GM19328 (cell line): ENCODE measurements at regions not wholly inside any gene's neighbourhood (a gene's known extent, or its start where the extent isn't known, plus 50 kb on each side); places are given as distances from the start of the nearest gene placed in this dataset.
"Not testable (repeated sequence)": the region's sequence is repeated elsewhere in the genome, so short reads cannot be mapped to it uniquely, and the experiment has no call there.

ENCODE experiments used
- ATAC-seq: cut with Tn5 transposase; IDR thresholded peaks from one replicate; pipeline ENCODE4 v1.9.1; 2021; ENCODE audit warnings: mild to moderate bottlenecking, moderate library complexity; ENCODE audit not compliant: unreplicated experiment

GRCh38 chr5:118310401-118310800 is 677.9 kb downstream of the DTWD2 start:
- ATAC-seq = no peak

- ATAC-seq = no peak
Measured at GRCh38 chr5:118303296-118303695, 685.1 kb downstream of the DTWD2 start.

DNA sequence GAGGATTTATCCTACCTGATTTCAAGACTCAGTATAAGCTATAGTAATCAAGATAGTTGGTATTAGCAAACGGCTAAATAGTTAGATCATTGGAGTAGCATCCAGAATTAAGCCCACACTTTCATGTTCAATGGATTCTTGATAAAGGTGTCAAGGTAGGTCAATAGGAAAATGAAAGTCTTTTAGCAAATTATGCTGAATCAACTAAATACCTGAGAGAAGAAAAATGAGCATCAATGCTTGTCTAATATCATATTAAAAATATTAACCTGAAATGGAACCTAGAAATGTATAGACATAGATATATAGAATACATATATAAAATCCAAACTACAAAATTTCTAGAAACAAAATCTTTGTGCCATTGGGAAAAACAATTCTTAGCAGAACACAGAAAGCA is 685.6 kb downstream of the DTWD2 start:
- ATAC-seq = no peak

DNA sequence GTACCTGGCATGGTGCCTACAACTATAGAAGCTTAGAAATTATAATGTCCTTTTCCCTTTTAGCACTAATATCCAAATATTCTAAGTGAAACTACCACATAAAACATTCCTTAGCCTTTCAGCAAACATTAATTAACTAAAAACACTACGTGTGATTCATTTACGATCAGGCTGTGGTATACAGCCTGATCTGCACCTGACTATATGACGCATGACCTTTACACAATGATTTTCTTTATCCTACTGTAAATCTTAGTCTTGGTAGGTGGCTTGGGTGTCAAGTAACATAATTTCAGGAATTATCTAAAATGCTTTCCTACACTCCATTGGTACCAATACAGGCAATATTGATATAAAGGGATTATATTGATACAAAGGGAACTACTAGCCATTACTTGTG is 686.7 kb downstream of the DTWD2 start:
- ATAC-seq = no peak

- no peak for ATAC-seq
Measured at GRCh38 chr5:118295045-118295444, 693.3 kb downstream of the DTWD2 start.

DNA sequence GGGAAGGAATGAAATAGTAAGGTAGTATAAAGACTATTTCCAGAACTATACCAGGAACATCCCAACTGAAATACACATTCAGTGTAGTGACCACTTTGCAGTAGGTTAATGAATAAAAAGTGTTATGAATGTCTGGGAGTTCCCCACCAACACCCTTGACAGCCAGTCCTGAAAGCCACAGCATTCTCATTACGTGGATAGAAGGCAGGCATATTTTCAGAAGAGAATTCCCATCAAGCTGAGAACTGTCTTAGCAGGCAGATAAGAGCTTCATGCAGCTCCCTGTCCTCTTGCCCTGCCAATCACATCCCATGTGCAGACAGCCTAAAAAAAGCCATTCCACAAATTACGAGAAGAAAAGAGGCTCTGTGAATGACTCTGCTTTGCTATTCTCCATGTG is 695.0 kb downstream of the DTWD2 start:
- no peak for ATAC-seq

GRCh38 chr5:118290204-118290603 is 698.1 kb downstream of the DTWD2 start:
- ATAC-seq = no peak

DNA sequence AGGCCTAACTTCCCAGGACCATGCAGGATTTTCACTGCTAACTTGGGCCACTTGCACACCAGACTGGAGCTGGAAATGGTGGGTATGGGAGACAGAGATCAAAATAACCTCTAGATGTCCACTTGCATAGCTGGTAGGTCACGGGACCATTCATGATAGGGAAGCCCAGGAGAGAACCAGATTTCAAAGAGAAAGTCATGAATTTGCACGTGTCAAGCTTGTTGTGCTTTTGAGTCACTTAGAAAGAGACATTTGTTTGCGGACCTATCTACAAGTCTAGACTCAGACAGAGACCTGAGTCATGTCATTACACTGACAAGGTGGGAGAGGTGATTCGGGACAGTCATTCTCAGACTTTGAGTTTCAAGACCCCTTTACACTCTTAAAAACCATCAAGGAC is 704.1 kb downstream of the DTWD2 start:
- not testable (repeated sequence) for ATAC-seq

GRCh38 chr5:118282480-118283038 is 705.8 kb downstream of the DTWD2 start:
- not testable (repeated sequence) for ATAC-seq

- ATAC-seq = no peak
Measured at GRCh38 chr5:118279540-118280294, 708.6 kb downstream of the DTWD2 start.

DNA sequence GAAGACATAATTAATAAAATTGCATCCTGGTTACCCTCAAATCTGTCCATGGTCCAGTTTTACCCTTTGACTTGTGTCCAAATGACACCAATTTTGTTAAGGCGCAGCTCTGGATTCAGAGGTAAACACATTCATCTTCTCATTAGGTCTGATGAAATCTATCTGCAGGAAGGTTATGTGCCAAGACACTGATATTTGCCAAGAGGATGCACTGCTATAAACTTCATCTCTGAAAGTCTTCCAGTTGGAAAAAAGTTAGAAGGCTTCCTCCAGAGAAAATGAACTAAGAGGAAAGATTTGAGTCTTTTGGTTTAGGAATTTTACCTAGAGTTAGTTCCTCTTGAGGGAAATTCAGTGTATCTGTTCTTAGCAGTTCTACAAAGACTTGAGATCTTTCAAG is 717.8 kb downstream of the DTWD2 start:
- no peak for ATAC-seq

DNA sequence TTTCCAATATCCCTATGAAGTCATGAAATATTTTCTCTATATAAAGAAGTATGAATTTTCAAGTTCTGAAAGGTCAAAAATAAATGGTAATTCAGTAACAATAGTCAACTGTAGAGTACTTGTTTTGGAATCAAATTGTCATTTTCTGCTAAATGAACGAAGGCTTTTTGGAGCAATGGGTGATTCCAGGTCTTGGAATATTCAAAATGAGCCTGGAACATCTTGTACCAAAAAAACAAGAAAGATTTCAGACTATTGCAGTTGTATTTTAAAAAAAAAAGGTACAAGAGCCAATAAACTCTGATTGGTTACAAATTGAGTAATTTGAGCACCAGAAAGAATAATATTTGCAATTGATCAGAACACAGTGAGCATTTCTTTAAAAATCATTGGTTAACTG is 730.1 kb downstream of the DTWD2 start:
- ATAC-seq = no peak

DNA sequence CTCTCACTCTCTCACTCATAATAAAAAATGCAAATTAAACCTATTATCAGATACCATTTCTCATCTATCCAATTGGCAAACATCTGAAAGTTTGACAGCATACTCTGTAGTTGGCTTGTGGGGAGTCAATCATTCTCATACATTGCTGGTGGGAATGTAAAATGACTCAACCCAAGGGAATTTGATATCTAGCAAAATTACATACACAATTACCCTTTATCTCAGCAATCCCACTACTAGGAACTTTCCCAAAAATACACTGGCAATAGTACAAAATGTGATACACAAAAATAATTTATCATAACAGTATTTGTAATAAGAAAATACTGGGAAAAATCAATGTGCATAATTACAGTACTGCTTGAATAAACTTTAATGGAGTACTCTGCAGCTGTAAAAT is 731.3 kb downstream of the DTWD2 start:
- no peak for ATAC-seq

DNA sequence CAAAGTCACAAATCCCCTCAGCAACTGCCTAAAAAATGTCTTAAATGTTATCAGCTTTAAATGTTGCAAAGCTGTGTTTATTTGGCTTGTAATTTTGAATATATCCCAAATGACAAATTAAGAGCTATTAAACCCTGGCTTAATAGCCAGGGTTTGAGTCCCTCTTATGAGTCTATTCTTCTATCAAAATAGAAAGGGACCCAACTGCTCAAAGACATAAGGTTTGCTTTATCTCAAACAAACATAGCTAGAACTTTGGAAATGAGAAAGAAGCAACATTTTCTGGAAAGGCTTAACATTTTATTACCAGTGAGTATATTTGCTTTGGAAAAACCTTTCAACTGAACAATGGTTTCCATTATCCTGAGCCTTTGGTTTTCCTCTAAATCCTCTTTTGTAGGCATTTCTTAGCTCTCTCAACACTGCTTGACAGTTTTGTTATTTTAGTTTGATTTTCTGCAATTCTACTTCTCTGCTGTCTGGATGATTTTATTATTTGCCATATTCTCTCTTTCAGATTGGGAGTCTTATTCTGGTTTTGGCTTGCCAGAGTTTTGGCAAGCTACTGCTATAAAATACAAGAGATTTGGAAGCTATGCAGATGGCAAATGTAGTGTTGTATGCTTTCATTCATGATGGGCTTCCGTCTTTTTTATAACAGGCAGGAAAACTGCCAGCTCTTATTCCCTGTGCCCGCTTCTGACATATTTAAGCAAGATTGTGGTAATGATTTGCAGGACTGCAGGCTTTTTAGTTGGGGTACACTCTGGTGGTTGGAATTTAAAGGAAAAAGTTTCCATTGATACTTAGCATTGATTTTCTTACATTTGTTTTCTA is 734.9 kb downstream of the DTWD2 start:
- ATAC-seq = no peak

GRCh38 chr5:118249386-118249785 is 739.0 kb downstream of the DTWD2 start:
- ATAC-seq = no peak

DNA sequence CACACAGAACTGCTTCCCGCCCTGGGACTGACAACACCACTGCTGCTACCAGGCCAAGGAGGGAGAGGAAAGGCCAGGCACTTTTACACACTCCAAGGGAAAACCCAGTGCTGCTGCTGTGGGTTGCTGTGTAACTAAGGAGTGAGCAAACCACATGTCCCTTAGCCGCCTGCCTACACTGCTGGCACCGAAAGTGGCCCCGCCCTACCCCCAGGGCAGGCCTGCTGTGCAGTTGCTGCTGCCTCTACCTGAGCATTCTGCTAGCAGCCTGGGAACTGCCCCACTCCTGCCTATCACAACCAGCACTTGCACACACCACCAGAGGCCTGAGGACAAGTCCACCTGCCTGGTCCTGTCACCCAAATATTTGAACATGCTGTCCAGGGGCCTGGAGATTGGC is 740.9 kb downstream of the DTWD2 start:
- ATAC-seq = no peak

- ATAC-seq = no peak
Measured at GRCh38 chr5:118243613-118244012, 744.7 kb downstream of the DTWD2 start.

GRCh38 chr5:118243068-118243467 is 745.3 kb downstream of the DTWD2 start:
- no peak for ATAC-seq

DNA sequence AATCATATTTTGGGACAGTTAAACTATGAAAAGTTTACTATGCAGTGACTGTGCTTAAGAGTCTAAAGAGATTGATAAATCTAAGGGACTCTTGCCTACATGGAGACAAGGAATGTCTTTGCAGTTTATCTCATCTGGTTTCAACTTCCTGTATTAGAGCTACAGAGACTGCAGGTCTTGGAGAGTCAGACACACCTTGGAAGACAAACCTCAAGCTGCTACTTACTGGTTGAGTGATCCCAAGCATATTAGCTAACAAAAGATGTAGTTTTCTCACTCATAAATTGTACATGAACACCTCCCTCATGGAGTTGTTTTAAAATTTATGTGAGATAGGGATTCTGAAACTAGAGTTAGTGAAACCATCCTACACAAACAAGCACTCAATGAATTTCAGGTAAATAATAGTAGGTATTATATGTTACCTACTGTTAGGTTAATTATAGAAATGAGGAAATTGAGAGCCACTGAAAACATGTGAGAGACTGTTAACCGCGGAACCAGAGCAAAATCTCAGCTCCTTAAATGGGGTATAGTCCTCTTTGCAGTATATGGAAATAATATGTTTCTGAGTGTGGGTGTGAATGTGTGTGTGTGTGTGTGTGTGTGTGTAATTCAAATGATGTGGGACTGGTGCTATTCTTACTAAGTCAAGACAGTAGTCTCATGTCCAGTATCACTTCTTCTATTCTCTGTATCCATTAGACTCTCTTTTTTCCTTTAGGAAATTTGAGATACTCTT is 752.1 kb downstream of the DTWD2 start:
- peak; percentile 67 for ATAC-seq

- no peak for ATAC-seq
Measured at GRCh38 chr5:118233606-118234005, 754.7 kb downstream of the DTWD2 start.

DNA sequence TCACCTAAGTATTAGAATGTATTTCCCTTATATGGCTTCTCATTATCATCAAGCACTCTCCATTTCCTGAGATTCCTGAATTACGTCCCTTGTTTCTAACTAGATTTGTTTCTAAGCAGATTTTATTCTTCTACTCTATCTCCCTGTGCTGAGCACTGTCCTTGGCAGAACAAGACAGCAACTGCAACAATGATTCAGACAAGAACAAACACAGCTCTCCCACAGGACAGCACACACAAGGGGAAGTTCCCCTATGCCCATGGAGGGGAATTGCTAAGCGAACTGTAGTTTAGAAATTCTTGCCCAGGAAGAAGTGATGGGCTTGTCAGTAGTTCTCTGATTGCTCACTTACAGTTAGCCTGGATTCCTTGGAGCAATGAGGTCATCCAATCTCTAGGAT is 759.9 kb downstream of the DTWD2 start:
- no peak for ATAC-seq
